H9 (cell line): ENCODE measurements at regions not wholly inside any gene's neighbourhood (a gene's known extent, or its start where the extent isn't known, plus 50 kb on each side); places are given as distances from the start of the nearest gene placed in this dataset.

Experiments
- DNase-seq: peaks from one replicate; pipeline ENCODE4 v3.0.0-alpha.2; 2017
- H2AFZ ChIP-seq: one replicate; pipeline ENCODE4 v1.6.1; 2013; ENCODE audit warnings: mild to moderate bottlenecking, low read length, control low read depth, moderate library complexity
- H2AK5ac ChIP-seq: 2 replicates; pipeline ENCODE4 v1.6.1; 2013; ENCODE audit warnings: low read length, control low read depth, mixed read lengths; ENCODE audit not compliant: insufficient read length
- H2BK120ac ChIP-seq: one replicate; pipeline ENCODE4 v1.6.1; 2013; ENCODE audit warnings: low read depth, mild to moderate bottlenecking, low read length, control low read depth, inconsistent platforms; ENCODE audit not compliant: poor library complexity, severe bottlenecking
- H2BK12ac ChIP-seq: 2 replicates; pipeline ENCODE4 v1.6.1; 2013; ENCODE audit warnings: low read length, control low read depth, mixed read lengths, low read depth; ENCODE audit not compliant: insufficient read length
- H2BK15ac ChIP-seq: 2 replicates; pipeline ENCODE4 v1.6.1; 2013; ENCODE audit warnings: low read depth, low read length, control low read depth
- H2BK20ac ChIP-seq: one replicate; pipeline ENCODE4 v1.6.1; 2013; ENCODE audit warnings: low read depth, mild to moderate bottlenecking, low read length, control low read depth, inconsistent platforms; ENCODE audit not compliant: poor library complexity, severe bottlenecking
- H2BK5ac ChIP-seq: 2 replicates; pipeline ENCODE4 v1.6.1; 2013; ENCODE audit warnings: low read length, control low read depth, mixed read lengths; ENCODE audit not compliant: insufficient read length
- H3K14ac ChIP-seq: 2 replicates; pipeline ENCODE4 v1.6.1; 2013; ENCODE audit warnings: low read length, control low read depth; ENCODE audit not compliant: insufficient read depth
- H3K18ac ChIP-seq: 2 replicates; pipeline ENCODE4 v1.6.1; 2013; ENCODE audit warnings: low read depth, mild to moderate bottlenecking, mixed read lengths, low read length, control low read depth; ENCODE audit not compliant: insufficient read length
- H3K23ac ChIP-seq: 2 replicates; pipeline ENCODE4 v1.6.1; 2013; ENCODE audit warnings: low read length, control low read depth, mixed read lengths, low read depth; ENCODE audit not compliant: insufficient read length
- H3K23me2 ChIP-seq: 2 replicates; pipeline ENCODE4 v1.6.1; 2013; ENCODE audit warnings: low read depth, mild to moderate bottlenecking, mixed read lengths, low read length, control low read depth; ENCODE audit not compliant: insufficient read length, poor library complexity, severe bottlenecking
- H3K27ac ChIP-seq: 2 replicates; pipeline ENCODE4 v1.5.1; 2013; ENCODE audit warnings: low read length, control low read depth, mixed read lengths, low read depth; ENCODE audit not compliant: insufficient read length
- H3K27me3 ChIP-seq: 2 replicates; pipeline ENCODE4 v1.6.1; 2013; ENCODE audit warnings: low read length, control low read depth, inconsistent platforms; ENCODE audit not compliant: insufficient read depth
- H3K4ac ChIP-seq: 2 replicates; pipeline ENCODE4 v1.6.1; 2013; ENCODE audit warnings: low read depth, mild to moderate bottlenecking, control low read depth, inconsistent platforms, low read length, moderate library complexity
- H3K4me1 ChIP-seq: 2 replicates; pipeline ENCODE4 v1.6.1; 2013; ENCODE audit warnings: low read length, control low read depth, inconsistent platforms; ENCODE audit not compliant: insufficient read depth
- H3K4me2 ChIP-seq: 2 replicates; pipeline ENCODE4 v1.6.1; 2013; ENCODE audit warnings: low read length, control low read depth, mixed read lengths; ENCODE audit not compliant: insufficient read length, insufficient read depth
- H3K56ac ChIP-seq: 2 replicates; pipeline ENCODE4 v1.6.1; 2013; ENCODE audit warnings: low read depth, mild to moderate bottlenecking, mixed read lengths, low read length, control low read depth; ENCODE audit not compliant: insufficient read length
- H3K79me1 ChIP-seq: 2 replicates; pipeline ENCODE4 v1.6.1; 2013; ENCODE audit warnings: low read depth, mild to moderate bottlenecking, moderate library complexity, low read length, control low read depth, inconsistent platforms; ENCODE audit not compliant: insufficient read depth, poor library complexity, severe bottlenecking
- H3K79me2 ChIP-seq: 2 replicates; pipeline ENCODE4 v1.6.1; 2013; ENCODE audit warnings: low read length, control low read depth, inconsistent platforms; ENCODE audit not compliant: insufficient read depth
- H3K9ac ChIP-seq: 2 replicates; pipeline ENCODE4 v1.6.1; 2013; ENCODE audit warnings: low read length, control low read depth, mixed read lengths; ENCODE audit not compliant: insufficient read length; ENCODE audit errors: extremely low read depth
- H3K9me3 ChIP-seq: one replicate; pipeline ENCODE4 v1.6.1; 2013; ENCODE audit warnings: low read depth, low read length, inconsistent platforms; ENCODE audit not compliant: control insufficient read depth
- H3T11ph ChIP-seq: one replicate; pipeline ENCODE4 v1.6.1; 2013; ENCODE audit warnings: mild to moderate bottlenecking, low read length, control low read depth, inconsistent platforms
- H4K20me1 ChIP-seq: one replicate; pipeline ENCODE4 v1.6.1; 2013; ENCODE audit not compliant: control insufficient read depth, insufficient read length, insufficient read depth
- H4K5ac ChIP-seq: 2 replicates; pipeline ENCODE4 v1.6.1; 2013; ENCODE audit warnings: low read depth, mild to moderate bottlenecking, mixed read lengths, low read length, control low read depth; ENCODE audit not compliant: insufficient read length
- H4K8ac ChIP-seq: replicated peaks from 2 replicates; pipeline ENCODE4 v1.6.1; 2013; ENCODE audit warnings: low read length, control low read depth, mixed read lengths, low read depth; ENCODE audit not compliant: insufficient read length
- H4K91ac ChIP-seq: 2 replicates; pipeline ENCODE4 v1.6.1; 2013; ENCODE audit warnings: low read depth, mild to moderate bottlenecking, moderate library complexity, mixed read lengths, low read length, control low read depth; ENCODE audit not compliant: insufficient read length
- H3K27ac Mint-ChIP-seq, 3 experiments: 2 replicates in 2 of 3; 3 replicates in 1 of 3; pipeline ENCODE4 v1.8.0; 2020 to 2021; ENCODE audit warnings: mixed read lengths in 3 of 3, mild to moderate bottlenecking in 1 of 3, moderate library complexity in 1 of 3
- H3K27me3 Mint-ChIP-seq: 2 replicates; pipeline ENCODE4 v1.8.0; 2021; ENCODE audit warnings: low read depth, mild to moderate bottlenecking, moderate library complexity, mixed read lengths
- H3K36me3 Mint-ChIP-seq, 3 experiments: 2 replicates in 2 of 3; 3 replicates in 1 of 3; pipeline ENCODE4 v1.8.0; 2020 to 2021; ENCODE audit warnings: low read depth in 3 of 3, mixed read lengths in 3 of 3; ENCODE audit not compliant: insufficient read depth in 1 of 3
- H3K4me1 Mint-ChIP-seq, 2 experiments: 2 replicates each; pipeline ENCODE4 v1.8.0; 2020; ENCODE audit warnings: mixed read lengths in 2 of 2
- H3K4me3 Mint-ChIP-seq, 2 experiments: 2 replicates in 1 of 2; 3 replicates in 1 of 2; pipeline ENCODE4 v1.8.0; 2020 to 2021; ENCODE audit warnings: mild to moderate bottlenecking in 2 of 2, mixed read lengths in 2 of 2, moderate library complexity in 1 of 2
- H3K9me3 Mint-ChIP-seq, 2 experiments: 2 replicates in 1 of 2; 3 replicates in 1 of 2; pipeline ENCODE4 v1.8.0; 2020; ENCODE audit warnings: mild to moderate bottlenecking in 2 of 2, mixed read lengths in 2 of 2, moderate library complexity in 1 of 2
- WGBS: extraction: QIAGEN DNeasy Blood & Tissue Kit; methylation state at CpG from one replicate; pipeline ENCODE4 v1.1.7; 2013; ENCODE audit warnings: missing lambda C conversion rate, low lambda C conversion rate, mixed read lengths; ENCODE audit not compliant: insufficient read length; ENCODE audit errors: extremely low coverage; 5-methylcytosine and 5-hydroxymethylcytosine counted together
- TF ChIP-seq, protein P1 (sequence below): fragments of 200-600 bp; sonication (generic); conservative IDR thresholded peaks from 3 replicates; pipeline ENCODE4 v1.8.0; 2021; ENCODE audit warnings: antibody characterized with exemption, mild to moderate bottlenecking

DNA sequence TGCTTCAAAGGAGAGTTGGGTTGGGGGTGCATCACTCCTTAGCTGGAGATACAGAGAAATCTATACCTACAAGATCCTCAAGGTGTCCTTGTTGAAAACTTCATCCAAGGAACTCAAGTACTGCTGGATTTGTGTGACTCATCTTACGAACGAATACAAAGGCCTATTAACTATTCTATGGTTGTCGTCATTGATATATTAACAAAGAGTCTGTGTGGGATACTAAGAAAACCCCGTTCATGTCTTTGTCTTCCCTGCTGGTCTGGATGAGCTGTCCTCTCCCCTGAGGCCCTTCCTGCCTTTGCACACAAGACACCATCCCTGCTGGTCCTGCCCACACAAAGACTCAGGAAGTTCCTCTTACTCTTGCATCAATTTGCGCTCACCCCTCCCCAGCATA is 54.9 kb upstream of the IRF2 start:
- H3K23ac ChIP-seq, result no peak overlapping the region
- H3K9ac ChIP-seq, result no peak overlapping the region
- H4K91ac ChIP-seq, result no peak overlapping the region
- no peak overlapping the region for H2BK5ac ChIP-seq
- no peak overlapping the region for H3K27ac ChIP-seq
- H3K27me3 ChIP-seq, result no peaks in the 10 kb centered on the region
- H3K79me1 ChIP-seq, result no peaks in the 10 kb centered on the region
- WGBS, result no CpG with 5 or more reads among the region's 5 CpGs
- H4K5ac ChIP-seq, result no peak overlapping the region
- H3K18ac ChIP-seq, result no peak overlapping the region
- Mint-ChIP-seq H3K36me3 (peaks cover 0 to 20% (median 16%) of the 10 kb centered on the region in 3 experiments; a peak in 5 of 7 replicates), H3K9me3 (peaks cover 8 to 20% of the 10 kb centered on the region in 2 experiments; a peak in 4 of 5 replicates), H3K4me1 (peaks cover 3 to 11% of the 10 kb centered on the region in 2 experiments; a peak in 3 of 4 replicates), H3K27ac (no peak overlapping the region; a peak in 1 of 7 replicates), H3K27me3 (no peaks in the 10 kb centered on the region), H3K4me3 (no peak overlapping the region; a peak in 1 of 5 replicates)
- no peaks in the 10 kb centered on the region for H4K20me1 ChIP-seq
- no peak overlapping the region for H3T11ph ChIP-seq
- H3K56ac ChIP-seq, result no peak overlapping the region
- no peaks in the 10 kb centered on the region; the same call in 1 of the 2 replicates for H3K4me1 ChIP-seq
- no peak overlapping the region for H3K4ac ChIP-seq
- H2BK15ac ChIP-seq, result no peak overlapping the region
- no peaks in the 10 kb centered on the region for H3K23me2 ChIP-seq
- no peak overlapping the region for H2BK20ac ChIP-seq
- TF ChIP-seq, protein P1, sequence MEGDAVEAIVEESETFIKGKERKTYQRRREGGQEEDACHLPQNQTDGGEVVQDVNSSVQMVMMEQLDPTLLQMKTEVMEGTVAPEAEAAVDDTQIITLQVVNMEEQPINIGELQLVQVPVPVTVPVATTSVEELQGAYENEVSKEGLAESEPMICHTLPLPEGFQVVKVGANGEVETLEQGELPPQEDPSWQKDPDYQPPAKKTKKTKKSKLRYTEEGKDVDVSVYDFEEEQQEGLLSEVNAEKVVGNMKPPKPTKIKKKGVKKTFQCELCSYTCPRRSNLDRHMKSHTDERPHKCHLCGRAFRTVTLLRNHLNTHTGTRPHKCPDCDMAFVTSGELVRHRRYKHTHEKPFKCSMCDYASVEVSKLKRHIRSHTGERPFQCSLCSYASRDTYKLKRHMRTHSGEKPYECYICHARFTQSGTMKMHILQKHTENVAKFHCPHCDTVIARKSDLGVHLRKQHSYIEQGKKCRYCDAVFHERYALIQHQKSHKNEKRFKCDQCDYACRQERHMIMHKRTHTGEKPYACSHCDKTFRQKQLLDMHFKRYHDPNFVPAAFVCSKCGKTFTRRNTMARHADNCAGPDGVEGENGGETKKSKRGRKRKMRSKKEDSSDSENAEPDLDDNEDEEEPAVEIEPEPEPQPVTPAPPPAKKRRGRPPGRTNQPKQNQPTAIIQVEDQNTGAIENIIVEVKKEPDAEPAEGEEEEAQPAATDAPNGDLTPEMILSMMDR, result no peak
- H2AK5ac ChIP-seq, result no peak overlapping the region
- no peak overlapping the region for H2BK120ac ChIP-seq
- no peak overlapping the region for H3K14ac ChIP-seq
- H2AFZ ChIP-seq, result no peak overlapping the region
- no peak for DNase-seq
- no peak overlapping the region for H4K8ac ChIP-seq
- no peak overlapping the region for H2BK12ac ChIP-seq
- no peaks in the 10 kb centered on the region for H3K9me3 ChIP-seq
- no peaks in the 10 kb centered on the region for H3K79me2 ChIP-seq
- H3K4me2 ChIP-seq, result no peak overlapping the region
